Right atrium auricular region (tissue), 2 donors: ENCODE measurements at regions not wholly inside any gene's neighbourhood (a gene's known extent, or its start where the extent isn't known, plus 50 kb on each side); places are given as distances from the start of the nearest gene placed in this dataset.

ENCODE experiments used
- DNase-seq: peaks from one replicate; pipeline ENCODE4 v3.0.0-alpha.2; 2019; ENCODE audit warnings: low spot score
- H3K27ac ChIP-seq, 2 donors: fragments of 200-600 bp; sonication (generic); 1 replicate in 1 of 2; 2 replicates in 1 of 2; pipeline ENCODE4 v1.5.1; 2016 to 2019
- H3K27me3 ChIP-seq, 2 donors: fragments of 200-600 bp; sonication (generic); one replicate each; pipeline versions ENCODE4 v1.5.1 to v1.6.0; 2017 to 2019
- H3K36me3 ChIP-seq: fragments of 200-600 bp; sonication (generic); one replicate; pipeline ENCODE4 v1.5.1; 2016
- H3K4me1 ChIP-seq, 2 donors: fragments of 200-600 bp; sonication (generic); one replicate each; pipeline versions ENCODE4 v1.5.1 to v1.6.0; 2017 to 2019
- H3K4me3 ChIP-seq, 2 donors: fragments of 200-600 bp; sonication (generic); 1 replicate in 1 of 2; 2 replicates in 1 of 2; pipeline ENCODE4 v1.5.1; 2017 to 2019; ENCODE audit warnings: mild to moderate bottlenecking in 1 of 2, moderate library complexity in 1 of 2
- H3K9me3 ChIP-seq, 2 donors: fragments of 200-600 bp; sonication (generic); one replicate each; pipeline ENCODE4 v1.5.1; 2019
- TF ChIP-seq, protein P1 (sequence below), 2 donors: fragments of 200-600 bp; sonication (generic); IDR thresholded peaks; one replicate each; pipeline ENCODE4 v1.5.1; 2019; ENCODE audit warnings: antibody characterized with exemption in 2 of 2

GRCh38 chr6:164216368-164216767 is 801.9 kb downstream of the QKI start:
- TF ChIP-seq, protein P1, sequence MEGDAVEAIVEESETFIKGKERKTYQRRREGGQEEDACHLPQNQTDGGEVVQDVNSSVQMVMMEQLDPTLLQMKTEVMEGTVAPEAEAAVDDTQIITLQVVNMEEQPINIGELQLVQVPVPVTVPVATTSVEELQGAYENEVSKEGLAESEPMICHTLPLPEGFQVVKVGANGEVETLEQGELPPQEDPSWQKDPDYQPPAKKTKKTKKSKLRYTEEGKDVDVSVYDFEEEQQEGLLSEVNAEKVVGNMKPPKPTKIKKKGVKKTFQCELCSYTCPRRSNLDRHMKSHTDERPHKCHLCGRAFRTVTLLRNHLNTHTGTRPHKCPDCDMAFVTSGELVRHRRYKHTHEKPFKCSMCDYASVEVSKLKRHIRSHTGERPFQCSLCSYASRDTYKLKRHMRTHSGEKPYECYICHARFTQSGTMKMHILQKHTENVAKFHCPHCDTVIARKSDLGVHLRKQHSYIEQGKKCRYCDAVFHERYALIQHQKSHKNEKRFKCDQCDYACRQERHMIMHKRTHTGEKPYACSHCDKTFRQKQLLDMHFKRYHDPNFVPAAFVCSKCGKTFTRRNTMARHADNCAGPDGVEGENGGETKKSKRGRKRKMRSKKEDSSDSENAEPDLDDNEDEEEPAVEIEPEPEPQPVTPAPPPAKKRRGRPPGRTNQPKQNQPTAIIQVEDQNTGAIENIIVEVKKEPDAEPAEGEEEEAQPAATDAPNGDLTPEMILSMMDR (IDR thresholded peaks at IDR 0.05): no peak
- Histone ChIP-seq H3K4me1 (no peaks in the 10 kb centered on the region), H3K27ac (no peak overlapping the region), H3K36me3 (no peaks in the 10 kb centered on the region), H3K4me3 (no peak overlapping the region), H3K9me3 (no peaks in the 10 kb centered on the region), H3K27me3 (no peaks in the 10 kb centered on the region)
- no peak for DNase-seq

- no peak overlapping the region for H3K4me3 ChIP-seq
- no peaks in the 10 kb centered on the region for H3K36me3 ChIP-seq
- H3K4me1 ChIP-seq: no peaks in the 10 kb centered on the region
- H3K9me3 ChIP-seq: no peaks in the 10 kb centered on the region
- H3K27me3 ChIP-seq: no peaks in the 10 kb centered on the region
- DNase-seq: no peak
- H3K27ac ChIP-seq: no peak overlapping the region
- TF ChIP-seq, protein P1 (IDR thresholded peaks at IDR 0.05): no peak
These were observed 799.5 kb downstream of the QKI start for GRCh38 chr6:164214066-164214465.

DNA sequence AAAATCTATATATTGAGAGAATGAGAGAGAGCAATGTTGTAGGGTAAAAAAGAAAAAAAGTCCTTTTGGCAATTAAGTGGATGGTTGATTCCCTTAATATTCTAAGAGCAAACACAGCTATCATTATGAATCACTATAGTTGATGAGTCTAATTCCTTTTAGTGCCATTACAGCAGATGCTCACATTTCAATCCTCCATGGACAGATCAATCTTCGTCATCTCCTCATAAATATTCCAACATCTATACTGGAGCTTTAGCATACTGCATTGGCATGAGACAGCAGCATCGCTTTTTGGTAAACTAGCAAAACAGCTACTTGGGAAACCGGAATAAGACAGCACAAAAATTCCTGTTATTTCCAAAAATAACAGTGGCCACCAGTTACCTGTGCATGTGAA is 796.7 kb downstream of the QKI start:
- Histone ChIP-seq H3K27me3 (no peaks in the 10 kb centered on the region), H3K4me3 (no peak overlapping the region), H3K36me3 (no peaks in the 10 kb centered on the region), H3K4me1 (no peaks in the 10 kb centered on the region), H3K27ac (no peak overlapping the region), H3K9me3 (no peaks in the 10 kb centered on the region)
- TF ChIP-seq, protein P1 (IDR thresholded peaks at IDR 0.05): no peak
- DNase-seq: no peak

GRCh38 chr6:164210783-164211182 is 796.3 kb downstream of the QKI start:
- H3K4me3 ChIP-seq: no peak overlapping the region
- DNase-seq: no peak
- TF ChIP-seq, protein P1 (IDR thresholded peaks at IDR 0.05): no peak
- H3K9me3 ChIP-seq: no peaks in the 10 kb centered on the region
- no peaks in the 10 kb centered on the region for H3K4me1 ChIP-seq
- no peaks in the 10 kb centered on the region for H3K36me3 ChIP-seq
- H3K27me3 ChIP-seq: no peaks in the 10 kb centered on the region
- H3K27ac ChIP-seq: no peak overlapping the region

GRCh38 chr6:164210323-164210722 is 795.8 kb downstream of the QKI start:
- TF ChIP-seq, protein P1 (IDR thresholded peaks at IDR 0.05): no peak
- H3K9me3 ChIP-seq: no peaks in the 10 kb centered on the region

DNA sequence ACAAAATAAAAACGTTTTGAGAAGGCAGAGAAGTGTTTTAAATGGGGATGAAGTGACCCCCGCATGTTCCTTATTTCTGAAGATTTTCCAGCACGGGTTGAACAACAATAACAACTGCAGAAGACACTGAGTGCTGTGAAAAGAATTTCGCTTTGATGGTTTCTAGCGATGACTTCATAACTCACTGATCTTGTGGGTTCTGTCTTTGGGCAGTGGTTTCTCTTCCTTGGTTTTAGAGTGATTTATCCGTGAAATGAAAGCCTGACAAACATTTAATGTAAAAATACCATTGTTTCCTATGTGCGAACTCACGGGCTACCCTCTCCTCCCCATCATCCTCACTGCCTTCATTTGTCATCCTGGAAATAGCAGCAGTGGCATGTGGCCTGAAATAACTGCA is 793.9 kb downstream of the QKI start:
- no peak overlapping the region for H3K4me3 ChIP-seq
- no peaks in the 10 kb centered on the region for H3K27me3 ChIP-seq
- no peaks in the 10 kb centered on the region for H3K9me3 ChIP-seq
- TF ChIP-seq, protein P1 (IDR thresholded peaks at IDR 0.05): no peak
- DNase-seq: no peak
- no peak overlapping the region for H3K27ac ChIP-seq
- no peaks in the 10 kb centered on the region for H3K4me1 ChIP-seq
- no peaks in the 10 kb centered on the region for H3K36me3 ChIP-seq

More at GRCh38 chr6:164210323-164210722, 795.8 kb downstream of the QKI start:
- no peak for DNase-seq
- Histone ChIP-seq H3K36me3 (no peaks in the 10 kb centered on the region), H3K27ac (no peak overlapping the region), H3K27me3 (no peaks in the 10 kb centered on the region), H3K4me1 (no peaks in the 10 kb centered on the region), H3K4me3 (no peak overlapping the region)
